ENCODE measurements at regions not wholly inside any gene's neighbourhood (a gene's known extent, or its start where the extent isn't known, plus 50 kb on each side); places are given as distances from the start of the nearest gene placed in this dataset.

DNA sequence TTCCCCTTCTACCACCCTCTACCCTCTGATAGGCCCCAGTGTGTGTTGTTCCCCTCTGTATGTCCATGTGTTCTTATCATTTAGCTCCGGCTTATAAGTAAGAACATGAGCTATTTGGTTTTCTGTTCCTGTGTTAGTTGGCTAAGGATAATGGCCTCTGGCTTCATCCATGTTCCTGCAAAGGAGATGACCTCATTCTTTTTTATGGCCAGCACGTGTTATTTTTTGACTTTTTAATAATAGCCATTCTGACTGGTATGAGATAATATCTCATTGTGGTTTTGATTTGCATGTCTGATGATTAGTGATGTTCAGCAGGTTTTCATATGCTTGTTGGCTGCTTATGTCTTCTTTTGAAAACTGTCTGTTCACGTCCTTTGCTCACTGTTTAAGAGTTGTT is 63.1 kb upstream of the NPHP3 start (continued):
- TF ChIP-seq, protein P1, sequence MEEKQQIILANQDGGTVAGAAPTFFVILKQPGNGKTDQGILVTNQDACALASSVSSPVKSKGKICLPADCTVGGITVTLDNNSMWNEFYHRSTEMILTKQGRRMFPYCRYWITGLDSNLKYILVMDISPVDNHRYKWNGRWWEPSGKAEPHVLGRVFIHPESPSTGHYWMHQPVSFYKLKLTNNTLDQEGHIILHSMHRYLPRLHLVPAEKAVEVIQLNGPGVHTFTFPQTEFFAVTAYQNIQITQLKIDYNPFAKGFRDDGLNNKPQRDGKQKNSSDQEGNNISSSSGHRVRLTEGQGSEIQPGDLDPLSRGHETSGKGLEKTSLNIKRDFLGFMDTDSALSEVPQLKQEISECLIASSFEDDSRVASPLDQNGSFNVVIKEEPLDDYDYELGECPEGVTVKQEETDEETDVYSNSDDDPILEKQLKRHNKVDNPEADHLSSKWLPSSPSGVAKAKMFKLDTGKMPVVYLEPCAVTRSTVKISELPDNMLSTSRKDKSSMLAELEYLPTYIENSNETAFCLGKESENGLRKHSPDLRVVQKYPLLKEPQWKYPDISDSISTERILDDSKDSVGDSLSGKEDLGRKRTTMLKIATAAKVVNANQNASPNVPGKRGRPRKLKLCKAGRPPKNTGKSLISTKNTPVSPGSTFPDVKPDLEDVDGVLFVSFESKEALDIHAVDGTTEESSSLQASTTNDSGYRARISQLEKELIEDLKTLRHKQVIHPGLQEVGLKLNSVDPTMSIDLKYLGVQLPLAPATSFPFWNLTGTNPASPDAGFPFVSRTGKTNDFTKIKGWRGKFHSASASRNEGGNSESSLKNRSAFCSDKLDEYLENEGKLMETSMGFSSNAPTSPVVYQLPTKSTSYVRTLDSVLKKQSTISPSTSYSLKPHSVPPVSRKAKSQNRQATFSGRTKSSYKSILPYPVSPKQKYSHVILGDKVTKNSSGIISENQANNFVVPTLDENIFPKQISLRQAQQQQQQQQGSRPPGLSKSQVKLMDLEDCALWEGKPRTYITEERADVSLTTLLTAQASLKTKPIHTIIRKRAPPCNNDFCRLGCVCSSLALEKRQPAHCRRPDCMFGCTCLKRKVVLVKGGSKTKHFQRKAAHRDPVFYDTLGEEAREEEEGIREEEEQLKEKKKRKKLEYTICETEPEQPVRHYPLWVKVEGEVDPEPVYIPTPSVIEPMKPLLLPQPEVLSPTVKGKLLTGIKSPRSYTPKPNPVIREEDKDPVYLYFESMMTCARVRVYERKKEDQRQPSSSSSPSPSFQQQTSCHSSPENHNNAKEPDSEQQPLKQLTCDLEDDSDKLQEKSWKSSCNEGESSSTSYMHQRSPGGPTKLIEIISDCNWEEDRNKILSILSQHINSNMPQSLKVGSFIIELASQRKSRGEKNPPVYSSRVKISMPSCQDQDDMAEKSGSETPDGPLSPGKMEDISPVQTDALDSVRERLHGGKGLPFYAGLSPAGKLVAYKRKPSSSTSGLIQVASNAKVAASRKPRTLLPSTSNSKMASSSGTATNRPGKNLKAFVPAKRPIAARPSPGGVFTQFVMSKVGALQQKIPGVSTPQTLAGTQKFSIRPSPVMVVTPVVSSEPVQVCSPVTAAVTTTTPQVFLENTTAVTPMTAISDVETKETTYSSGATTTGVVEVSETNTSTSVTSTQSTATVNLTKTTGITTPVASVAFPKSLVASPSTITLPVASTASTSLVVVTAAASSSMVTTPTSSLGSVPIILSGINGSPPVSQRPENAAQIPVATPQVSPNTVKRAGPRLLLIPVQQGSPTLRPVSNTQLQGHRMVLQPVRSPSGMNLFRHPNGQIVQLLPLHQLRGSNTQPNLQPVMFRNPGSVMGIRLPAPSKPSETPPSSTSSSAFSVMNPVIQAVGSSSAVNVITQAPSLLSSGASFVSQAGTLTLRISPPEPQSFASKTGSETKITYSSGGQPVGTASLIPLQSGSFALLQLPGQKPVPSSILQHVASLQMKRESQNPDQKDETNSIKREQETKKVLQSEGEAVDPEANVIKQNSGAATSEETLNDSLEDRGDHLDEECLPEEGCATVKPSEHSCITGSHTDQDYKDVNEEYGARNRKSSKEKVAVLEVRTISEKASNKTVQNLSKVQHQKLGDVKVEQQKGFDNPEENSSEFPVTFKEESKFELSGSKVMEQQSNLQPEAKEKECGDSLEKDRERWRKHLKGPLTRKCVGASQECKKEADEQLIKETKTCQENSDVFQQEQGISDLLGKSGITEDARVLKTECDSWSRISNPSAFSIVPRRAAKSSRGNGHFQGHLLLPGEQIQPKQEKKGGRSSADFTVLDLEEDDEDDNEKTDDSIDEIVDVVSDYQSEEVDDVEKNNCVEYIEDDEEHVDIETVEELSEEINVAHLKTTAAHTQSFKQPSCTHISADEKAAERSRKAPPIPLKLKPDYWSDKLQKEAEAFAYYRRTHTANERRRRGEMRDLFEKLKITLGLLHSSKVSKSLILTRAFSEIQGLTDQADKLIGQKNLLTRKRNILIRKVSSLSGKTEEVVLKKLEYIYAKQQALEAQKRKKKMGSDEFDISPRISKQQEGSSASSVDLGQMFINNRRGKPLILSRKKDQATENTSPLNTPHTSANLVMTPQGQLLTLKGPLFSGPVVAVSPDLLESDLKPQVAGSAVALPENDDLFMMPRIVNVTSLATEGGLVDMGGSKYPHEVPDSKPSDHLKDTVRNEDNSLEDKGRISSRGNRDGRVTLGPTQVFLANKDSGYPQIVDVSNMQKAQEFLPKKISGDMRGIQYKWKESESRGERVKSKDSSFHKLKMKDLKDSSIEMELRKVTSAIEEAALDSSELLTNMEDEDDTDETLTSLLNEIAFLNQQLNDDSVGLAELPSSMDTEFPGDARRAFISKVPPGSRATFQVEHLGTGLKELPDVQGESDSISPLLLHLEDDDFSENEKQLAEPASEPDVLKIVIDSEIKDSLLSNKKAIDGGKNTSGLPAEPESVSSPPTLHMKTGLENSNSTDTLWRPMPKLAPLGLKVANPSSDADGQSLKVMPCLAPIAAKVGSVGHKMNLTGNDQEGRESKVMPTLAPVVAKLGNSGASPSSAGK (IDR thresholded peaks at IDR 0.05) = 0 out of 2 replicates have a peak, but pooled peaks have one; percentile 25
- TF ChIP-seq, protein P2, sequence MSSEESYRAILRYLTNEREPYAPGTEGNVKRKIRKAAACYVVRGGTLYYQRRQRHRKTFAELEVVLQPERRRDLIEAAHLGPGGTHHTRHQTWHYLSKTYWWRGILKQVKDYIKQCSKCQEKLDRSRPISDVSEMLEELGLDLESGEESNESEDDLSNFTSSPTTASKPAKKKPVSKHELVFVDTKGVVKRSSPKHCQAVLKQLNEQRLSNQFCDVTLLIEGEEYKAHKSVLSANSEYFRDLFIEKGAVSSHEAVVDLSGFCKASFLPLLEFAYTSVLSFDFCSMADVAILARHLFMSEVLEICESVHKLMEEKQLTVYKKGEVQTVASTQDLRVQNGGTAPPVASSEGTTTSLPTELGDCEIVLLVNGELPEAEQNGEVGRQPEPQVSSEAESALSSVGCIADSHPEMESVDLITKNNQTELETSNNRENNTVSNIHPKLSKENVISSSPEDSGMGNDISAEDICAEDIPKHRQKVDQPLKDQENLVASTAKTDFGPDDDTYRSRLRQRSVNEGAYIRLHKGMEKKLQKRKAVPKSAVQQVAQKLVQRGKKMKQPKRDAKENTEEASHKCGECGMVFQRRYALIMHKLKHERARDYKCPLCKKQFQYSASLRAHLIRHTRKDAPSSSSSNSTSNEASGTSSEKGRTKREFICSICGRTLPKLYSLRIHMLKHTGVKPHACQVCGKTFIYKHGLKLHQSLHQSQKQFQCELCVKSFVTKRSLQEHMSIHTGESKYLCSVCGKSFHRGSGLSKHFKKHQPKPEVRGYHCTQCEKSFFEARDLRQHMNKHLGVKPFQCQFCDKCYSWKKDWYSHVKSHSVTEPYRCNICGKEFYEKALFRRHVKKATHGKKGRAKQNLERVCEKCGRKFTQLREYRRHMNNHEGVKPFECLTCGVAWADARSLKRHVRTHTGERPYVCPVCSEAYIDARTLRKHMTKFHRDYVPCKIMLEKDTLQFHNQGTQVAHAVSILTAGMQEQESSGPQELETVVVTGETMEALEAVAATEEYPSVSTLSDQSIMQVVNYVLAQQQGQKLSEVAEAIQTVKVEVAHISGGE (CRISPR knock-in tag; IDR thresholded peaks at IDR 0.05) = peak in 1 of 3 experiments; percentile 88; a peak in 2 of 6 replicates
- TF ChIP-seq ZNF175 (CRISPR knock-in tag; IDR thresholded peaks at IDR 0.05; ENCODE audit: low read depth) (0 out of 2 replicates have a peak, but pooled peaks have one; percentile 23), HDGF (IDR thresholded peaks at IDR 0.05) (no peak), ZNF589 (CRISPR knock-in tag; IDR thresholded peaks at IDR 0.05; ENCODE audit: low read depth) (0 out of 2 replicates have a peak, but pooled peaks have one; percentile 24), HNRNPH1 (optimal IDR thresholded peaks at IDR 0.05; ENCODE audit: low read depth, low read length) (no peak), SOX6 (IDR thresholded peaks at IDR 0.05) (peak; percentile 47; the same call in 1 of the 2 replicates), GATAD2A (IDR thresholded peaks at IDR 0.05) (no peak), DNMT1 (IDR thresholded peaks at IDR 0.05) (no peak), MAFF (IDR thresholded peaks at IDR 0.05; ENCODE audit: low read length) (no peak)
- TF ChIP-seq, protein P3, sequence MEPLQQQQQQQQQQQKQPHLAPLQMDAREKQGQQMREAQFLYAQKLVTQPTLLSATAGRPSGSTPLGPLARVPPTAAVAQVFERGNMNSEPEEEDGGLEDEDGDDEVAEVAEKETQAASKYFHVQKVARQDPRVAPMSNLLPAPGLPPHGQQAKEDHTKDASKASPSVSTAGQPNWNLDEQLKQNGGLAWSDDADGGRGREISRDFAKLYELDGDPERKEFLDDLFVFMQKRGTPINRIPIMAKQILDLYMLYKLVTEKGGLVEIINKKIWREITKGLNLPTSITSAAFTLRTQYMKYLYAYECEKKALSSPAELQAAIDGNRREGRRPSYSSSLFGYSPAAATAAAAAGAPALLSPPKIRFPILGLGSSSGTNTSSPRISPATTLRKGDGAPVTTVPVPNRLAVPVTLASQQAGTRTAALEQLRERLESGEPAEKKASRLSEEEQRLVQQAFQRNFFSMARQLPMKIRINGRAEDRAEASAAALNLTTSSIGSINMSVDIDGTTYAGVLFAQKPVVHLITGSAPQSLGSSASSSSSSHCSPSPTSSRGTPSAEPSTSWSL (CRISPR knock-in tag; IDR thresholded peaks at IDR 0.05; ENCODE audit: borderline replicate concordance) = no peak
